Upper lobe of right lung (tissue), 1 donor: ENCODE measurements at regions not wholly inside any gene's neighbourhood (a gene's known extent, or its start where the extent isn't known, plus 50 kb on each side); places are given as distances from the start of the nearest gene placed in this dataset.
A peak's percentile ranks its signal among the peaks of the same experiment; 100 is the strongest.

Source experiments
- ATAC-seq: fragments of 200-7000 bp; cut with Tn5 transposase; one replicate; pipeline ENCODE4 v1.9.1; 2020; ENCODE audit warnings: mild to moderate bottlenecking, moderate library complexity
- DNase-seq: peaks from one replicate; pipeline ENCODE4 v3.0.0-alpha.2; 2020
- H3K27ac ChIP-seq: fragments of 200-600 bp; one replicate; pipeline ENCODE4 v1.8.0; 2022
- H3K27me3 ChIP-seq: fragments of 200-600 bp; one replicate; pipeline ENCODE4 v1.8.0; 2022; ENCODE audit warnings: mild to moderate bottlenecking
- H3K36me3 ChIP-seq: fragments of 200-600 bp; one replicate; pipeline ENCODE4 v1.8.0; 2022
- H3K4me1 ChIP-seq: fragments of 200-600 bp; one replicate; pipeline ENCODE4 v1.8.0; 2022
- H3K4me3 ChIP-seq: fragments of 200-600 bp; one replicate; pipeline ENCODE4 v1.8.0; 2022; ENCODE audit warnings: mild to moderate bottlenecking
- H3K9me3 ChIP-seq: fragments of 200-600 bp; one replicate; pipeline ENCODE4 v1.8.0; 2022
- CTCF ChIP-seq: fragments of 200-600 bp; IDR thresholded peaks from one replicate; pipeline ENCODE4 v1.8.0; 2022; ENCODE audit warnings: antibody characterized with exemption
- intact Hi-C: fragments of 100-400 bp; cut with DNase I; formaldehyde crosslinking; loops from one replicate; pipeline ENCODE4 v1.11.0; 2022
- donor health status: DM: no; HTN: yes; CAD: no; lungs with severe emphysema.

GRCh38 chr3:177249203-177249602, 51.9 kb upstream of the TBL1XR1 start:
- H3K27ac ChIP-seq = no peak overlapping the region
- no peaks in the 10 kb centered on the region for H3K36me3 ChIP-seq
- TF ChIP-seq CTCF = no peak
- no peaks in the 10 kb centered on the region for H3K27me3 ChIP-seq
- no peaks in the 10 kb centered on the region for H3K9me3 ChIP-seq
- H3K4me3 ChIP-seq = no peak overlapping the region
- no peaks in the 10 kb centered on the region for H3K4me1 ChIP-seq
- intact Hi-C loops = no loop called here
- DNase-seq (no peak), ATAC-seq (no peak)

GRCh38 chr3:177250151-177250550, 52.9 kb upstream of the TBL1XR1 start:
- DNase-seq = no peak
- no peak for TF ChIP-seq CTCF
- Histone ChIP-seq H3K27me3 (no peaks in the 10 kb centered on the region), H3K36me3 (no peaks in the 10 kb centered on the region), H3K9me3 (no peaks in the 10 kb centered on the region), H3K4me3 (no peak overlapping the region), H3K4me1 (no peaks in the 10 kb centered on the region), H3K27ac (no peak overlapping the region)
- intact Hi-C loops = no loop called here
- ATAC-seq = no peak

- Histone ChIP-seq H3K27ac (no peak overlapping the region), H3K9me3 (no peaks in the 10 kb centered on the region), H3K4me1 (no peaks in the 10 kb centered on the region), H3K4me3 (no peak overlapping the region), H3K36me3 (no peaks in the 10 kb centered on the region), H3K27me3 (no peaks in the 10 kb centered on the region)
- DNase-seq (no peak), ATAC-seq (peak; percentile 65)
- intact Hi-C loops = no loop called here
- TF ChIP-seq CTCF = no peak
Observed at GRCh38 chr3:177251755-177252154, 54.5 kb upstream of the TBL1XR1 start.

- no peaks in the 10 kb centered on the region for H3K27me3 ChIP-seq
- no peak overlapping the region for H3K27ac ChIP-seq
- intact Hi-C loops = no loop called here
- no peaks in the 10 kb centered on the region for H3K4me1 ChIP-seq
- DNase-seq (no peak), ATAC-seq (no peak)
- no peak overlapping the region for H3K4me3 ChIP-seq
- no peak for TF ChIP-seq CTCF
- H3K36me3 ChIP-seq = no peaks in the 10 kb centered on the region
- H3K9me3 ChIP-seq = no peaks in the 10 kb centered on the region
Observed at GRCh38 chr3:177257006-177257405, 59.7 kb upstream of the TBL1XR1 start.

- Histone ChIP-seq H3K9me3 (no peaks in the 10 kb centered on the region), H3K4me3 (no peak overlapping the region), H3K27ac (no peak overlapping the region), H3K36me3 (no peaks in the 10 kb centered on the region), H3K4me1 (no peaks in the 10 kb centered on the region), H3K27me3 (no peaks in the 10 kb centered on the region)
- DNase-seq (no peak), ATAC-seq (no peak)
- no peak for TF ChIP-seq CTCF
- intact Hi-C loops = no loop called here
Observed at GRCh38 chr3:177257625-177258024, 60.3 kb upstream of the TBL1XR1 start.

- no peak for DNase-seq
- H3K27ac ChIP-seq = no peak overlapping the region
- no peaks in the 10 kb centered on the region for H3K4me1 ChIP-seq
- intact Hi-C loops = no loop called here
- H3K4me3 ChIP-seq = no peak overlapping the region
- no peak for TF ChIP-seq CTCF
- H3K27me3 ChIP-seq = no peaks in the 10 kb centered on the region
- no peaks in the 10 kb centered on the region for H3K9me3 ChIP-seq
- no peak for ATAC-seq
- no peaks in the 10 kb centered on the region for H3K36me3 ChIP-seq
Observed at GRCh38 chr3:177262396-177262795, 65.1 kb upstream of the TBL1XR1 start.
